Astrocyte (in vitro differentiated cells and primary cell): ENCODE measurements at regions not wholly inside any gene's neighbourhood (a gene's known extent, or its start where the extent isn't known, plus 50 kb on each side); places are given as distances from the start of the nearest gene placed in this dataset.
"Not testable (repeated sequence)": the region's sequence is repeated elsewhere in the genome, so short reads cannot be mapped to it uniquely, and the experiment has no call there.

Experiments
- DNase-seq: peaks from one replicate; pipeline ENCODE4 v3.0.0-alpha.2; 2010; ENCODE audit warnings: low read depth
- FAIRE-seq: peaks from 2 replicates; lab custom pipeline; 2011; peaks lifted over from hg19 to GRCh38; lab: Jason Lieb, UNC
- H2AFZ ChIP-seq: 2 replicates; pipeline ENCODE4 v1.6.0; 2012; ENCODE audit warnings: low read depth, low read length, inconsistent platforms
- H3K27ac ChIP-seq: 2 replicates; pipeline ENCODE4 v1.5.1; 2011; ENCODE audit warnings: low read depth, low read length, inconsistent platforms
- H3K27me3 ChIP-seq: 2 replicates; pipeline ENCODE4 v1.6.0; 2011; ENCODE audit warnings: low read length, inconsistent platforms; ENCODE audit not compliant: insufficient read depth
- H3K36me3 ChIP-seq: 2 replicates; pipeline ENCODE4 v1.5.1; 2011; ENCODE audit warnings: low read length, inconsistent platforms; ENCODE audit not compliant: insufficient read depth
- H3K4me1 ChIP-seq: 2 replicates; pipeline ENCODE4 v1.5.1; 2011; ENCODE audit warnings: low read length, inconsistent platforms; ENCODE audit not compliant: insufficient read depth
- H3K4me2 ChIP-seq: 2 replicates; pipeline ENCODE4 v1.6.0; 2012; ENCODE audit warnings: low read length, inconsistent platforms
- H3K4me3 ChIP-seq: 2 replicates; pipeline ENCODE4 v1.5.1; 2011; ENCODE audit warnings: low read depth, mild to moderate bottlenecking, low read length, inconsistent platforms; ENCODE audit not compliant: insufficient read depth
- H3K79me2 ChIP-seq: 2 replicates; pipeline ENCODE4 v1.6.0; 2012; ENCODE audit warnings: mild to moderate bottlenecking, low read length, inconsistent platforms; ENCODE audit not compliant: insufficient read depth
- H3K9ac ChIP-seq: 2 replicates; pipeline ENCODE4 v1.6.0; 2012; ENCODE audit warnings: mild to moderate bottlenecking, low read length, inconsistent platforms
- H3K9me3 ChIP-seq: 2 replicates; pipeline ENCODE4 v1.5.1; 2012; ENCODE audit warnings: low read depth, mild to moderate bottlenecking, low read length, inconsistent platforms; ENCODE audit not compliant: insufficient read depth
- H4K20me1 ChIP-seq: 2 replicates; pipeline ENCODE4 v1.6.0; 2012; ENCODE audit warnings: low read length, inconsistent platforms; ENCODE audit not compliant: insufficient read depth
- H3K27ac Mint-ChIP-seq: one replicate; pipeline ENCODE4 v1.8.0; 2021; ENCODE audit warnings: mild to moderate bottlenecking, mixed read lengths; ENCODE audit not compliant: unreplicated experiment
- H3K27me3 Mint-ChIP-seq: one replicate; pipeline ENCODE4 v1.8.0; 2021; ENCODE audit warnings: low read depth, mixed read lengths; ENCODE audit not compliant: unreplicated experiment
- H3K36me3 Mint-ChIP-seq: one replicate; pipeline ENCODE4 v1.8.0; 2021; ENCODE audit warnings: low read depth, mixed read lengths; ENCODE audit not compliant: unreplicated experiment
- H3K4me1 Mint-ChIP-seq: one replicate; pipeline ENCODE4 v1.8.0; 2021; ENCODE audit warnings: low read depth, mixed read lengths; ENCODE audit not compliant: unreplicated experiment
- H3K4me3 Mint-ChIP-seq: one replicate; pipeline ENCODE4 v1.8.0; 2021; ENCODE audit warnings: mild to moderate bottlenecking, moderate library complexity, mixed read lengths; ENCODE audit not compliant: unreplicated experiment
- H3K9me3 Mint-ChIP-seq: one replicate; pipeline ENCODE4 v1.8.0; 2021; ENCODE audit warnings: mild to moderate bottlenecking, mixed read lengths; ENCODE audit not compliant: unreplicated experiment
- CTCF ChIP-seq: IDR thresholded peaks from 2 replicates; pipeline ENCODE4 v1.5.1; 2011; ENCODE audit warnings: low read depth, mild to moderate bottlenecking, inconsistent platforms, low read length, moderate library complexity; ENCODE audit not compliant: insufficient read depth
- EZH2 ChIP-seq: IDR thresholded peaks from 2 replicates; pipeline ENCODE4 v1.6.1; 2012; ENCODE audit warnings: mild to moderate bottlenecking, low read length, inconsistent platforms; ENCODE audit not compliant: insufficient read depth

- H2AFZ ChIP-seq: no peak overlapping the region
- H3K27me3 Mint-ChIP-seq: peaks cover 37% of the 10 kb centered on the region
- no peak overlapping the region for H3K9ac ChIP-seq
- H3K27ac ChIP-seq: no peak overlapping the region
- H3K4me3 ChIP-seq: no peak overlapping the region
- H3K27me3 ChIP-seq: no peaks in the 10 kb centered on the region
- H3K36me3 Mint-ChIP-seq: no peaks in the 10 kb centered on the region
- peaks cover 10% of the 10 kb centered on the region for H3K4me1 Mint-ChIP-seq
- no peaks in the 10 kb centered on the region for H3K9me3 ChIP-seq
- H3K79me2 ChIP-seq: no peaks in the 10 kb centered on the region
- H3K4me3 Mint-ChIP-seq: no peak overlapping the region
- no peak for DNase-seq
- H3K4me1 ChIP-seq: no peaks in the 10 kb centered on the region
- FAIRE-seq: no peak
- no peak overlapping the region for H3K27ac Mint-ChIP-seq
- H4K20me1 ChIP-seq: no peaks in the 10 kb centered on the region
- H3K36me3 ChIP-seq: no peaks in the 10 kb centered on the region
- TF ChIP-seq CTCF: no peak
- TF ChIP-seq EZH2: no peak
- no peak overlapping the region for H3K4me2 ChIP-seq
- H3K9me3 Mint-ChIP-seq: peaks cover 10% of the 10 kb centered on the region
Measured at GRCh38 chr9:89854715-89855475, 250.1 kb downstream of the GADD45G start.

GRCh38 chr9:89856296-89856695, 251.5 kb downstream of the GADD45G start:
- not testable (repeated sequence) for FAIRE-seq, H3K27me3 ChIP-seq, H3K79me2 ChIP-seq, H3K4me3 Mint-ChIP-seq, H3K27ac ChIP-seq, H3K4me1 Mint-ChIP-seq, H4K20me1 ChIP-seq, H2AFZ ChIP-seq, H3K36me3 ChIP-seq, H3K4me2 ChIP-seq, DNase-seq, H3K4me1 ChIP-seq, H3K9ac ChIP-seq, H3K9me3 ChIP-seq, H3K27ac Mint-ChIP-seq, H3K36me3 Mint-ChIP-seq, H3K4me3 ChIP-seq
- Mint-ChIP-seq H3K9me3 (peaks cover 10% of the 10 kb centered on the region), H3K27me3 (peaks cover 42% of the 10 kb centered on the region)

GRCh38 chr9:89856950-89857349, 252.1 kb downstream of the GADD45G start:
- DNase-seq, H3K27ac Mint-ChIP-seq, H4K20me1 ChIP-seq, H2AFZ ChIP-seq, FAIRE-seq, H3K36me3 Mint-ChIP-seq, H3K27me3 ChIP-seq, H3K36me3 ChIP-seq, H3K4me3 Mint-ChIP-seq, H3K9me3 ChIP-seq, H3K27ac ChIP-seq, H3K4me3 ChIP-seq, H3K4me1 ChIP-seq, H3K4me2 ChIP-seq, H3K9ac ChIP-seq, H3K4me1 Mint-ChIP-seq, H3K79me2 ChIP-seq: not testable (repeated sequence)
- Mint-ChIP-seq H3K27me3 (peaks cover 47% of the 10 kb centered on the region), H3K9me3 (peaks cover 10% of the 10 kb centered on the region)

- not testable (repeated sequence) for H3K79me2 ChIP-seq, H3K27me3 ChIP-seq, H3K27ac Mint-ChIP-seq, H4K20me1 ChIP-seq, DNase-seq, H3K4me1 ChIP-seq, H3K4me2 ChIP-seq, H3K4me3 ChIP-seq, FAIRE-seq, H3K9ac ChIP-seq, H3K36me3 ChIP-seq, H3K9me3 ChIP-seq, H3K36me3 Mint-ChIP-seq, H3K27ac ChIP-seq, H3K4me1 Mint-ChIP-seq, H2AFZ ChIP-seq, H3K4me3 Mint-ChIP-seq
- peaks cover 50% of the 10 kb centered on the region for H3K27me3 Mint-ChIP-seq
- H3K9me3 Mint-ChIP-seq: peaks cover 10% of the 10 kb centered on the region
Measured at GRCh38 chr9:89859842-89860241, 255.0 kb downstream of the GADD45G start.

- H3K27ac Mint-ChIP-seq, H3K4me1 ChIP-seq, H3K9me3 ChIP-seq, H3K9ac ChIP-seq, H3K4me2 ChIP-seq, H3K9me3 Mint-ChIP-seq, DNase-seq, H3K4me3 Mint-ChIP-seq, H3K4me3 ChIP-seq, H3K36me3 Mint-ChIP-seq, H2AFZ ChIP-seq, H3K79me2 ChIP-seq, H3K27me3 ChIP-seq, H3K4me1 Mint-ChIP-seq, H4K20me1 ChIP-seq, H3K36me3 ChIP-seq, FAIRE-seq, H3K27ac ChIP-seq: not testable (repeated sequence)
- H3K27me3 Mint-ChIP-seq: peaks cover 51% of the 10 kb centered on the region
Measured at GRCh38 chr9:89861371-89861770, 256.6 kb downstream of the GADD45G start.
